Activated naive CD8-positive, alpha-beta T cell treated with anti-CD3 and anti-CD28 coated beads, Interleukin-2, amount 10 ng/mL, durations not matched to agents 7 days and 5 days (primary cell): ENCODE measurements at regions not wholly inside any gene's neighbourhood (a gene's known extent, or its start where the extent isn't known, plus 50 kb on each side); places are given as distances from the start of the nearest gene placed in this dataset.

Experiments used
- ATAC-seq: fragments of 150-1000 bp; cut with Tn5 transposase; one replicate; pipeline ENCODE4 v1.10.0; 2021; ENCODE audit warnings: low read depth, moderate library complexity
- POLR2A ChIA-PET: fragments of 350-600 bp; sonication (Branson Sonifier 250); formaldehyde crosslinking; loops from one replicate; lab custom pipeline; 2021; ENCODE audit warnings: antibody characterized with exemption; lab: Charles Lee
- DNase-seq: peaks from one replicate; pipeline ENCODE4 v3.0.0; 2021
- H3K27ac Mint-ChIP-seq: one replicate; pipeline ENCODE4 v1.8.0; 2022; ENCODE audit warnings: mild to moderate bottlenecking, mixed read lengths
- H3K27me3 Mint-ChIP-seq: one replicate; pipeline ENCODE4 v1.8.0; 2022; ENCODE audit warnings: mild to moderate bottlenecking, moderate library complexity, mixed read lengths
- H3K36me3 Mint-ChIP-seq: one replicate; pipeline ENCODE4 v1.8.0; 2021; ENCODE audit warnings: mild to moderate bottlenecking, mixed read lengths
- H3K4me1 Mint-ChIP-seq: one replicate; pipeline ENCODE4 v1.8.0; 2021; ENCODE audit warnings: mixed read lengths
- H3K4me3 Mint-ChIP-seq: one replicate; pipeline ENCODE4 v1.8.0; 2022; ENCODE audit warnings: mild to moderate bottlenecking, moderate library complexity, mixed read lengths
- H3K9me3 Mint-ChIP-seq: one replicate; pipeline ENCODE4 v1.8.0; 2021; ENCODE audit warnings: mixed read lengths

DNA sequence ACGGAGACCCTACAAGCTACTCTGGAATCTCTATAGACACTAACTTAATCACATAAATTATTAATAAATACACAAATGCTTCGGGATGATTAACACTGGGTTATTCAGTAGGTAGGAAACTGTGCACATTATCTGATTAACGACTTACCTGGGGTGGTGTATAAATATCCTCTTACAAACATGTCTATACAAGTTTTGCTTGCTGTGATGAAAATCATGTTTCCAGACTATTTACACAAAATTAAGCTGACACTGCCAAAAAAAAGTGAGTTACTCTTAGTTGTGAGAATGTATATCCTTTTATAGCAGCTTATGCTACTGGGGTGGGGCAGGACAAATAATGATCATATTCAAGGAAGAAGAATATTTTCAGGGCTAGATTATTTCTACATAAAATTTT is 314.6 kb downstream of the C7orf25 start:
- POLR2A ChIA-PET: no interaction called here
- Mint-ChIP-seq H3K4me1 (no peaks in the 10 kb centered on the region), H3K36me3 (no peaks in the 10 kb centered on the region), H3K4me3 (no peak overlapping the region), H3K27me3 (no peaks in the 10 kb centered on the region), H3K27ac (no peak overlapping the region), H3K9me3 (no peaks in the 10 kb centered on the region)
- no peak for DNase-seq
- no peak for ATAC-seq

GRCh38 chr7:42596737-42597136 is 315.1 kb downstream of the C7orf25 start:
- H3K36me3 Mint-ChIP-seq: no peaks in the 10 kb centered on the region
- no peaks in the 10 kb centered on the region for H3K27me3 Mint-ChIP-seq
- no peak overlapping the region for H3K27ac Mint-ChIP-seq
- H3K4me1 Mint-ChIP-seq: no peaks in the 10 kb centered on the region
- H3K4me3 Mint-ChIP-seq: no peak overlapping the region
- no peaks in the 10 kb centered on the region for H3K9me3 Mint-ChIP-seq
- no peak for ATAC-seq
- DNase-seq: no peak
- POLR2A ChIA-PET: no interaction called here

- no peak overlapping the region for H3K4me3 Mint-ChIP-seq
- no peak for DNase-seq
- no peak overlapping the region for H3K27ac Mint-ChIP-seq
- H3K4me1 Mint-ChIP-seq: no peaks in the 10 kb centered on the region
- POLR2A ChIA-PET: no interaction called here
- H3K36me3 Mint-ChIP-seq: no peaks in the 10 kb centered on the region
- no peaks in the 10 kb centered on the region for H3K9me3 Mint-ChIP-seq
- H3K27me3 Mint-ChIP-seq: no peaks in the 10 kb centered on the region
- ATAC-seq: no peak
These were observed 318.0 kb downstream of the C7orf25 start for GRCh38 chr7:42593860-42594259.

DNA sequence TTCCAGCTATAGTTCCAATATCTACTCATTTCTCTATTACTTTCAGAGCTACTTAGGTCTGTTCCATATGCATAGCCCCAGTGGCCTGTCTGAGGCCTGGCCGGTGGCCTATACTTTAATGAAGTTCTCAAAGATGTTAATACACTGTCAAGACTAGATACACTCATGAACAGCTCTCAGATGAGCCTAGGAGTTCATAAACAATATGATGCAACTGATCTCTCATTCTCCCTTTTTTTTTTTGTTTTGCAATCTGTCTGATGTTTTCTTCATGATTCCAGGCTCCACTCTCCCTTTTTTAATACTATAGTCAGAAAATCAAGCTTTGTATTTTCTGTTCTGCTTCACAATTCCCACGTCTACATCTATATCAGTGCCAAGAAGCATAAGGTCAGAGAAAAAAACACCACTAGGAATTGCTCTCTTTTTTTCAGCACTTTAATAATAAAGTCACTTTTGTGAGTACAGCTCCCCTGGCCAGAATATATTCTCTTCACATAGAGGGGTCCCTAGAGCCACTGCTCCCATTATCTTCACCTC is 321.0 kb downstream of the C7orf25 start:
- Mint-ChIP-seq H3K4me3 (no peak overlapping the region), H3K27ac (no peak overlapping the region), H3K4me1 (no peaks in the 10 kb centered on the region), H3K36me3 (no peaks in the 10 kb centered on the region), H3K27me3 (no peaks in the 10 kb centered on the region), H3K9me3 (peaks cover 2% of the 10 kb centered on the region)
- ATAC-seq: no peak
- POLR2A ChIA-PET: no interaction called here
- DNase-seq: no peak

DNA sequence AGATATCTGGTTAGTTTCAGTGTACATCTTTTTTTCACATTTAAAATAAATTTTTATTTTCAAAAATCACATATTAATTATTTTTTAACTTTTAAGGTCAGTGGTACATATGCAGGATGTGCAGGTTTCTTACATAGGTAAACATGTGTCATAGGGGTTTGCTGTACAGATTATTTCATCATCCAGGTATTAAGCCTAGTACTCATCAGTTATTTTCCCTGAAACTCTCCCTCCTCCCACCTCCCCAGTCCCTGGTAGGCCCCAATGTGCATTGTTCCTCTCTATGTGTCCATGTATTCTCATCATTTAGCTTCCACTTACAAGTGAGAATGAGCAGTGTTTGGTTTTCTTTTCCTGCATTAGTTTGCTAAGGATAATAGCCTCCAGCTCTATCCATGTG is 323.0 kb downstream of the C7orf25 start:
- DNase-seq: no peak
- peaks cover 2% of the 10 kb centered on the region for H3K9me3 Mint-ChIP-seq
- H3K27me3 Mint-ChIP-seq: no peaks in the 10 kb centered on the region
- H3K4me3 Mint-ChIP-seq: no peak overlapping the region
- no peak overlapping the region for H3K27ac Mint-ChIP-seq
- no peak for ATAC-seq
- H3K4me1 Mint-ChIP-seq: no peaks in the 10 kb centered on the region
- POLR2A ChIA-PET: no interaction called here
- no peaks in the 10 kb centered on the region for H3K36me3 Mint-ChIP-seq

DNA sequence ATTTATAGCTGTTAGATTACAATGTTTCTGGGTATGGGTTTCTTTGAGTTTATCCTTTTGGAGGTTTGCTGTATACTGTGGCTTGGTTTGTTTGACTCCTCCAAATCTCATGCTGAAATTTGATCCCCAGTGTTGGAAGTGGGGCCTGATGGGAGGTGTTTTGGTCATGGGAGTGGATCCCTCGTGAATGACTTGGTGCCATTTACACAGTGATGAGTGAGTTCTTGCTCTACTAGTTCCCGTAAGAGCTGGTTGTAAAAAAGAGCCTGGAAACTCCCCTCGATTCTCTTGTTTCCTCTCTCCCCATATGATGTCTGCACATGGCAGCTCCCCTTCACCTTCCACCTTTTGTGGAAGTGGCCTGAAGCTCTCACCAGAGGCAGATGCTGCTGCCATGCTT is 324.1 kb downstream of the C7orf25 start:
- ATAC-seq (no peak), DNase-seq (no peak)
- H3K4me1 Mint-ChIP-seq: no peaks in the 10 kb centered on the region
- H3K36me3 Mint-ChIP-seq: no peaks in the 10 kb centered on the region
- peaks cover 3% of the 10 kb centered on the region for H3K9me3 Mint-ChIP-seq
- H3K27me3 Mint-ChIP-seq: no peaks in the 10 kb centered on the region
- H3K27ac Mint-ChIP-seq: no peak overlapping the region
- H3K4me3 Mint-ChIP-seq: no peak overlapping the region
- POLR2A ChIA-PET: no interaction called here

DNA sequence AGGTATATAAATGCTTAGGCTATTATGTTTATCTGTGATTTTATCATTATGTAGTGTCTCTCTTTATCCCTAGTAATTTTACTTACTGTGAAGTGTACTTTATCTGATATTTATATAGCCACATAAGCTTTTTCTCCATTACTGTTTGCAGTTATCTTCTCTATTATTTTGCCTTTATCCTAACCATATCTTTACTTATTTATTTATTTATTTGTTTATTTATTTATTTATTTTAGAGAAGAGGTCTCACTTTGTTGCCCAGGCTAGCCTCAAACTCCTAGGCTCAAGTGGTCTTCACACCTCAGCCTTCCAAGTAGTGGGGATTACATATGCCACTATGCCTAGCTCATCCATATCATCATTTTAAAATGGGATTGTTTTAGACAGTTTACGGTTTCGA is 331.8 kb downstream of the C7orf25 start:
- no peaks in the 10 kb centered on the region for H3K36me3 Mint-ChIP-seq
- no peaks in the 10 kb centered on the region for H3K27me3 Mint-ChIP-seq
- no peaks in the 10 kb centered on the region for H3K4me1 Mint-ChIP-seq
- no peak overlapping the region for H3K27ac Mint-ChIP-seq
- H3K4me3 Mint-ChIP-seq: no peak overlapping the region
- DNase-seq (no peak), ATAC-seq (no peak)
- POLR2A ChIA-PET: no interaction called here
- H3K9me3 Mint-ChIP-seq: peaks cover 8% of the 10 kb centered on the region

DNA sequence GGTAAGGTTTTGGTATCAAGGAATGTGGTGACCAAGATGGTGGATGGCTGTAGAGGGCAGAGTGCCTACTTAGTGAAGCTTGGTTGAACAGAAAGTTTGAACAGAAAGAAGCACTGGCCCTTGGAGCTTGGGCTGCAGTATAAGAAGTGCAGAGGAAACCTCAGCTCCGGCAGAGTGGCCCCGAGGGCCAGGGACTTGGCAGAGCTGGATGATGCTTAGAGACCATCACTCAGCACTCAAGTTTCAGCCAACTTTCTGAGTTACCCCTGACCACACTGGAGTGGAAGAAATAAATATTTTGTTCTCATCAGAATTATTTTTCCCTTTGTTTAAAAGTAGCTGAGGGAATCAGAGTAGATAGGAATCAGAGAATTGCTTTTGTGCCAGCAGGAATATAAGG is 336.7 kb downstream of the C7orf25 start:
- Mint-ChIP-seq H3K27me3 (no peaks in the 10 kb centered on the region), H3K9me3 (peaks cover 7% of the 10 kb centered on the region), H3K4me1 (no peaks in the 10 kb centered on the region), H3K36me3 (no peaks in the 10 kb centered on the region), H3K4me3 (no peak overlapping the region), H3K27ac (no peak overlapping the region)
- POLR2A ChIA-PET: no interaction called here
- no peak for DNase-seq
- ATAC-seq: no peak

DNA sequence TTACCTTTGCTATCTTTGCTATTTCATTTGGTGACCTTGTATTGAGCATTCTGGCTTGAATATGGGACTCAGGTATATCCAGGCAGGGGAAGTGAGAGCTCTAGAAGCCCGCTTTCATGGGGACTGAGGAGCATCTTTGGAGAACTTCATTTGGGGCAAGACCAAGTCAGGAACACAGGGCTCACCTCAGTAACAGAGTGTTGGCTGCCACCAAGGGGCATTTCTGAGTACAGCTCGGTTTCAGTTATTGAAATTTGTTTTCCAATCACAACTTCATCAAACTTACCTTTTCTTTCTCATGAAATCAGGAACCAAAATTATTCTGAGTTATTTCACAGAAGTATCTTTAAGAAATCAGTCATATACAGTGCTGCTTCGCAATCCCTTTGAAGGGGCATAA is 337.2 kb downstream of the C7orf25 start:
- H3K4me1 Mint-ChIP-seq: no peaks in the 10 kb centered on the region
- DNase-seq: no peak
- POLR2A ChIA-PET: no interaction called here
- no peaks in the 10 kb centered on the region for H3K27me3 Mint-ChIP-seq
- ATAC-seq: no peak
- H3K27ac Mint-ChIP-seq: no peak overlapping the region
- H3K4me3 Mint-ChIP-seq: no peak overlapping the region
- no peaks in the 10 kb centered on the region for H3K36me3 Mint-ChIP-seq
- peaks cover 4% of the 10 kb centered on the region for H3K9me3 Mint-ChIP-seq

GRCh38 chr7:42573881-42574672 is 337.1 kb upstream of the GLI3 start:
- Mint-ChIP-seq H3K4me3 (no peak overlapping the region), H3K4me1 (no peaks in the 10 kb centered on the region), H3K9me3 (peaks cover 2% of the 10 kb centered on the region), H3K27me3 (no peaks in the 10 kb centered on the region), H3K27ac (no peak overlapping the region), H3K36me3 (no peaks in the 10 kb centered on the region)
- DNase-seq: no peak
- POLR2A ChIA-PET: no interaction called here
- ATAC-seq: no peak

- POLR2A ChIA-PET: no interaction called here
- H3K36me3 Mint-ChIP-seq: no peaks in the 10 kb centered on the region
- H3K27me3 Mint-ChIP-seq: no peaks in the 10 kb centered on the region
- H3K4me1 Mint-ChIP-seq: no peaks in the 10 kb centered on the region
- H3K4me3 Mint-ChIP-seq: no peak overlapping the region
- H3K27ac Mint-ChIP-seq: no peak overlapping the region
- DNase-seq (no peak), ATAC-seq (no peak)
- H3K9me3 Mint-ChIP-seq: peaks cover 2% of the 10 kb centered on the region
These were observed 335.6 kb upstream of the GLI3 start for GRCh38 chr7:42572561-42572960.

DNA sequence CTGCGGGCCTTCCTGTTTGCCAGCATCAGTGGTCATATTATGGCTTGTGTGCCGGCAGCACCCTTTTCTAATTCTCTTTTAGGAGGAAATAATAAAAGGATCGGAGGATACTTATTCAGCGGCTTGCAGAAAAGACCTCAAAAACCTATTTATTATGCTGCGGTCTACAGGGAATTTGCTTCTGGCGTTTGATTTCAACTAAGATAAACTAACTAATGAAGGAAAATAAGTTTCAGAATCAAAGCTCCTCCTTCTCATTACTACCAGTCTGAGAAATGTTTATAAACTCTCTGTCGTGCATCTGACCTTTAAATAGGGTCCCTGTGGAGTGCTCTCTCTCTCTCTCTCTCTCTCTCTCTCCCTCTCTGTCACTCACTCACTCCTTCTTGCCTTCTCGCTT is 335.0 kb upstream of the GLI3 start:
- no peak overlapping the region for H3K4me3 Mint-ChIP-seq
- DNase-seq: no peak
- H3K9me3 Mint-ChIP-seq: peaks cover 2% of the 10 kb centered on the region
- no peak for ATAC-seq
- no peak overlapping the region for H3K27ac Mint-ChIP-seq
- no peaks in the 10 kb centered on the region for H3K4me1 Mint-ChIP-seq
- no peaks in the 10 kb centered on the region for H3K36me3 Mint-ChIP-seq
- POLR2A ChIA-PET: no interaction called here
- no peaks in the 10 kb centered on the region for H3K27me3 Mint-ChIP-seq

DNA sequence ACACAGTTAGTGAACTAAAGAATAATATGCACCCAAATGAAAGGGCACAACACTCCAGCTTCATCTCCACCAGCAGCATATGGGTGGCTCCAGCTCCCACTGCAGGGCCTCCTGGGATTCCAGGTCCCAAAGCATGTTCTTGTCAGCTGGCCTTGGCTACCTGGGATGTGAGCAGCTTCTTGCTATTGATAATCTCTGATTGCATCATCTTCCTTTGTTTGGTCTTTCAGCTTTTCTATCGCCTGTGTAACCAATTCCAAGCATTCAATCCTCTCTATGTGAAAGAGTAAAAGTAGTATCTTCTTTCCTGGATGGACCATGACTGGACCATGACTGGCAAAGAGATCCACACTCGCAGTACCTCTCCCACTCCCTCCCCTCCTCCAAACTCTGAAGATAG is 333.9 kb upstream of the GLI3 start:
- ATAC-seq: no peak
- Mint-ChIP-seq H3K36me3 (no peaks in the 10 kb centered on the region), H3K27ac (no peak overlapping the region), H3K4me1 (no peaks in the 10 kb centered on the region), H3K4me3 (no peak overlapping the region), H3K27me3 (no peaks in the 10 kb centered on the region), H3K9me3 (peaks cover 2% of the 10 kb centered on the region)
- POLR2A ChIA-PET: no interaction called here
- DNase-seq: no peak

- Mint-ChIP-seq H3K27ac (no peak overlapping the region), H3K36me3 (no peaks in the 10 kb centered on the region), H3K4me3 (no peak overlapping the region), H3K9me3 (peaks cover 5% of the 10 kb centered on the region), H3K4me1 (no peaks in the 10 kb centered on the region), H3K27me3 (no peaks in the 10 kb centered on the region)
- POLR2A ChIA-PET: no interaction called here
- DNase-seq (no peak), ATAC-seq (no peak)
These were observed 330.0 kb upstream of the GLI3 start for GRCh38 chr7:42567051-42567450.
